Kidney (tissue), 13 donors: ENCODE measurements at regions not wholly inside any gene's neighbourhood (a gene's known extent, or its start where the extent isn't known, plus 50 kb on each side); places are given as distances from the start of the nearest gene placed in this dataset.

Experiments
- DNase-seq, 5 donors: peaks; one replicate each; pipeline ENCODE4 v3.0.0-alpha.2; 2013 to 2020
- FAIRE-seq: peaks from 2 replicates; lab custom pipeline; 2012; peaks lifted over from hg19 to GRCh38; lab: Jason Lieb, UNC
- H3K27ac ChIP-seq, 2 donors: one replicate each; pipeline ENCODE4 v1.7.0; 2013; ENCODE audit warnings: low read depth in 2 of 2, low read length in 2 of 2, inconsistent platforms in 1 of 2
- H3K27me3 ChIP-seq: one replicate; pipeline ENCODE4 v1.7.1; 2013; ENCODE audit warnings: low read length, inconsistent platforms; ENCODE audit not compliant: control insufficient read depth, insufficient read depth
- H3K36me3 ChIP-seq, 3 donors: one replicate each; pipeline versions ENCODE4 v1.7.0 to v1.7.1; 2013; ENCODE audit warnings: low read length in 3 of 3, control low read depth in 1 of 3, inconsistent platforms in 1 of 3; ENCODE audit not compliant: insufficient read depth in 3 of 3, control insufficient read depth in 2 of 3
- H3K4me1 ChIP-seq, 3 donors: one replicate each; pipeline versions ENCODE4 v1.7.0 to v1.7.1; 2013; ENCODE audit warnings: low read length in 3 of 3, inconsistent platforms in 1 of 3, low read depth in 1 of 3; ENCODE audit not compliant: control insufficient read depth in 2 of 3, insufficient read depth in 2 of 3
- H3K4me3 ChIP-seq, 3 donors: one replicate each; pipeline versions ENCODE4 v1.7.0 to v1.8.1; 2013; ENCODE audit warnings: low read length in 3 of 3, control low read depth in 1 of 3, inconsistent platforms in 1 of 3
- H3K9ac ChIP-seq, 3 donors: one replicate each; pipeline versions ENCODE4 v1.7.0 to v1.7.1; 2013; ENCODE audit warnings: low read length in 3 of 3, control low read depth in 1 of 3, inconsistent platforms in 1 of 3
- H3K9me3 ChIP-seq, 3 donors: one replicate each; pipeline versions ENCODE4 v1.7.0 to v1.7.1; 2013; ENCODE audit warnings: low read length in 3 of 3, control low read depth in 1 of 3, inconsistent platforms in 1 of 3; ENCODE audit not compliant: control insufficient read depth in 2 of 3, insufficient read depth in 1 of 3
- intact Hi-C: fragments of 100-400 bp; cut with DNase I; formaldehyde crosslinking; loops from one replicate; pipeline ENCODE4 v1.11.1; 2022
- TF ChIP-seq, protein P1 (sequence below): IDR thresholded peaks from 3 replicates; pipeline ENCODE4 v1.5.1; 2012; ENCODE audit warnings: mild to moderate bottlenecking, moderate library complexity, borderline replicate concordance; ENCODE audit not compliant: insufficient read depth; ENCODE audit errors: extremely low read depth
- donor health status: control.
- donor health status: control.
- donor health status: control.
- donor health status: control.
- donor health status: control.
- donor health status: DM: yes; HTN: yes; CAD: no.
- donor health status: Normal renal cell carcinoma (clear cell type).

DNA sequence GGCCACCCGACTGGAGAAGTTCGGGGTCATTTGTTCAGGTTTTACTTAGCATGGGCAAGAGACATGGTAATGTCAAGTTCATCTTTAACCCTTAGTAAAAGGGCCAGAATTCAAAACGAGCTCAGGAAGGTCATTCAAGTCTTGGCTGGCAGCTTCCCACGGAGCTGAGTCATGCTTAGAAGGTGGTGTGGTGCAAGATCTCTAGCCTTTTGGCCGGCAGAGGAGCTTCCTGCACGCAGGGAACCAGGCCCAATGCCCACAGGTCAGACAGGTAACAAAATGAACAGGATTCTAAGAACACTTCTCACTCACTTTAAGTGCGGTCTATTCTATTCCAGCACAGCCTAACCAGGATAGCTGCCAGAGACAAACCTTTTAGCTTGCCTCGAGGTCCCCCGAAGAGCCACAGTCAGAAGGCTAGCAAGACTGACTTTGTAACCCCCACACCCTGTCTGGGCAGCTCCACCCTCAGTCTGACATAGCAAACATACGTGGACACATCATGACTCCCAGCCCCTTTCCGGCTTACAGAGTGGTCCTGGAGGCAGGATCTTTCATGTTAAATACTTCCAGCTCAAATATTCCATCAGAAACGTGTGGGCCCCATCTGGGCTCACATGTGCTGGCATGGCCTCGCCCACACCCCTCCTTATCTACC is 292.7 kb downstream of the BCL11A start:
- Histone ChIP-seq H3K4me3 (no peak overlapping the region), H3K36me3 (no peaks in the 10 kb centered on the region), H3K27me3 (no peaks in the 10 kb centered on the region), H3K27ac (no peak overlapping the region), H3K4me1 (no peaks in the 10 kb centered on the region), H3K9me3 (no peaks in the 10 kb centered on the region), H3K9ac (no peak overlapping the region)
- no peak for DNase-seq
- intact Hi-C loops, result no loop called here
- TF ChIP-seq, protein P1, sequence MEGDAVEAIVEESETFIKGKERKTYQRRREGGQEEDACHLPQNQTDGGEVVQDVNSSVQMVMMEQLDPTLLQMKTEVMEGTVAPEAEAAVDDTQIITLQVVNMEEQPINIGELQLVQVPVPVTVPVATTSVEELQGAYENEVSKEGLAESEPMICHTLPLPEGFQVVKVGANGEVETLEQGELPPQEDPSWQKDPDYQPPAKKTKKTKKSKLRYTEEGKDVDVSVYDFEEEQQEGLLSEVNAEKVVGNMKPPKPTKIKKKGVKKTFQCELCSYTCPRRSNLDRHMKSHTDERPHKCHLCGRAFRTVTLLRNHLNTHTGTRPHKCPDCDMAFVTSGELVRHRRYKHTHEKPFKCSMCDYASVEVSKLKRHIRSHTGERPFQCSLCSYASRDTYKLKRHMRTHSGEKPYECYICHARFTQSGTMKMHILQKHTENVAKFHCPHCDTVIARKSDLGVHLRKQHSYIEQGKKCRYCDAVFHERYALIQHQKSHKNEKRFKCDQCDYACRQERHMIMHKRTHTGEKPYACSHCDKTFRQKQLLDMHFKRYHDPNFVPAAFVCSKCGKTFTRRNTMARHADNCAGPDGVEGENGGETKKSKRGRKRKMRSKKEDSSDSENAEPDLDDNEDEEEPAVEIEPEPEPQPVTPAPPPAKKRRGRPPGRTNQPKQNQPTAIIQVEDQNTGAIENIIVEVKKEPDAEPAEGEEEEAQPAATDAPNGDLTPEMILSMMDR, result no peak
- no peak for FAIRE-seq

DNA sequence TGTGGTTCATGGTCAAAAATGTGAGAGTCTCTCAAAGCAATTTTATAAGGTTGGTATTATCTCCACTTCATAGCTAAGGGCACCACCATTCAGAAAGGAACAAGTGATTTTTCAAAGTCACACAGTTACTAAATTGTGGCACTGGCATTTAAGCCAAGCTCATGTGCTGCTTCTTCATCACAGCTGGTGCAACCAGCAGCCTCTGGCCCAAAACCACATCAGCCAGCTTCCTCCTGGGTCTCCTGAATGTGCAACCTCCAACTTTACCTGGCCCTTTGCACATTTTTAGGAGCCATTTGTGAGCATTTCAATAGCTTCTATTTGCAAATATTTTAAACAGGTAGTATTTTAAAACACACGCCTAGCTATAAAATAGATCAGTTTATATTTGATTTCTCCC is 293.7 kb downstream of the BCL11A start:
- Histone ChIP-seq H3K36me3 (no peaks in the 10 kb centered on the region), H3K4me3 (no peak overlapping the region), H3K27ac (no peak overlapping the region), H3K9me3 (no peaks in the 10 kb centered on the region), H3K4me1 (no peaks in the 10 kb centered on the region), H3K9ac (no peak overlapping the region), H3K27me3 (no peaks in the 10 kb centered on the region)
- FAIRE-seq (no peak), DNase-seq (no peak)
- intact Hi-C loops, result no loop called here
- TF ChIP-seq, protein P1, result no peak

DNA sequence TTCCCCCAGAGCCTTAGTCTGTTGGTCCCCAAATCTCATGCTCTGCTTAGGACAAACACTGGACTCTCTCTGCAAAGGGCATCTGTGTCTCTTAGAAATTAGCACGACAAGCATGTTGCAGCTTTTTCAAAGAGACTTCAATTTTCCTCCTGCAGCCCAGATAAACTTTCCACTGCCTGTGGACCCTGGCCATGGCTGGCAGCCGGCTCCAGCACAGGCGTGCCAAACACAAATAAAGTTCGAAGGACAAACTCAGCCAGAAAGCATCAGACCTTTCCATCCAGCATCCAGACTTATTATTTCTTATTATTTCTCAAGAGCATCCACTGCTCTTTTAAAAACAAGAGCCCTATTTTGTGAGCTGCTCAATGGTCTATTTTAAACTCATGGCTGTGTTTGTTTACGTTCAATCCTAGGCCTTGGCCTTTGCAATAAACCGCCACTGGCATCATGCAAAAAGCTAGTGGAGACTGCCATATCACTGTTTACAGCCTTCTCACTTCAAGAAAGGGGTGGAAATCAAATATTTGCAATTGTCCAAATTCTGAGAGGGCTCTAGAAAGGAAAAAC is 300.8 kb downstream of the BCL11A start:
- TF ChIP-seq, protein P1, result no peak
- H3K36me3 ChIP-seq, result no peaks in the 10 kb centered on the region
- intact Hi-C loops, result no loop called here
- no peaks in the 10 kb centered on the region for H3K4me1 ChIP-seq
- H3K9ac ChIP-seq, result no peak overlapping the region
- no peaks in the 10 kb centered on the region for H3K27me3 ChIP-seq
- no peak for DNase-seq
- H3K27ac ChIP-seq, result no peak overlapping the region
- H3K9me3 ChIP-seq, result no peaks in the 10 kb centered on the region
- no peak overlapping the region for H3K4me3 ChIP-seq
- no peak for FAIRE-seq

DNA sequence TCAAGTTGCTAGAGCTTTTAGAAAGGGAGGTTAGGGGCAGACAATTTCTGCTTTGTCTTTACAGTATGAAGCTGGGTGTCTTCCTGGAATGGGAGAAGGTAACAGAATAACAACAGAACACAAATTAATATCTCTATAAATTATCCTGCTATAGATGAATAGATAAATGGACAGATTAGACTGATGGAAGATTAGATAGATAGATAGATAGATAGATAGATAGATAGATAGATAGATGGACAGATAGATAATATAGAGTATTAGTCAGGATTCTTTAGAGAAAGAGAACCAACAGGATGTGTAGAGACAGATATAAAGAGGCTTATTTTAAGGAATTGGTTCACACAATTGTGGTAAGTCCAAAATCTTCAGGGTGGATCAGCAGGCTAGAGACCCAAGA is 302.2 kb downstream of the BCL11A start:
- TF ChIP-seq, protein P1, result no peak
- intact Hi-C loops, result no loop called here
- no peak overlapping the region for H3K4me3 ChIP-seq
- H3K36me3 ChIP-seq, result no peaks in the 10 kb centered on the region
- no peak overlapping the region for H3K9ac ChIP-seq
- DNase-seq (no peak), FAIRE-seq (no peak)
- no peak overlapping the region for H3K27ac ChIP-seq
- H3K9me3 ChIP-seq, result no peaks in the 10 kb centered on the region
- H3K27me3 ChIP-seq, result no peaks in the 10 kb centered on the region
- H3K4me1 ChIP-seq, result no peaks in the 10 kb centered on the region
